OCI-LY1 (cell line): ENCODE measurements at regions not wholly inside any gene's neighbourhood (a gene's known extent, or its start where the extent isn't known, plus 50 kb on each side); places are given as distances from the start of the nearest gene placed in this dataset.

Experiments used
- H2AFZ ChIP-seq: fragments of 200-600 bp; sonication (generic), shearing (Covaris generic); 2 replicates; pipeline ENCODE4 v1.6.0; 2014; ENCODE audit warnings: antibody characterized with exemption, mild to moderate bottlenecking, low read length
- H3F3A ChIP-seq: fragments of 200-600 bp; sonication (generic), shearing (Covaris generic); 2 replicates; pipeline ENCODE4 v1.6.0; 2014; ENCODE audit warnings: mild to moderate bottlenecking, antibody characterized with exemption, low read length, moderate library complexity; ENCODE audit not compliant: insufficient read depth
- H3K27ac ChIP-seq: fragments of 200-600 bp; sonication (generic); 2 replicates; pipeline ENCODE4 v1.5.1; 2014; ENCODE audit warnings: low read length, mixed run types, mild to moderate bottlenecking, low read depth; ENCODE audit not compliant: poor library complexity, severe bottlenecking
- H3K27me3 ChIP-seq: fragments of 200-600 bp; sonication (generic); 2 replicates; pipeline ENCODE4 v1.6.0; 2014; ENCODE audit warnings: antibody characterized with exemption, mild to moderate bottlenecking, low read length, moderate library complexity; ENCODE audit not compliant: insufficient read depth
- H3K36me3 ChIP-seq: fragments of 200-600 bp; sonication (generic); 2 replicates; pipeline ENCODE4 v1.6.1; 2014; ENCODE audit warnings: mild to moderate bottlenecking, antibody characterized with exemption, low read length, moderate library complexity, mixed read lengths; ENCODE audit not compliant: insufficient read depth
- H3K4me1 ChIP-seq: fragments of 200-600 bp; sonication (generic); 2 replicates; pipeline ENCODE4 v1.5.1; 2014; ENCODE audit warnings: mild to moderate bottlenecking, low read length, moderate library complexity; ENCODE audit not compliant: insufficient read depth, severe bottlenecking
- H3K4me2 ChIP-seq: fragments of 200-600 bp; sonication (generic), shearing (Covaris generic); 2 replicates; pipeline ENCODE4 v1.6.1; 2014; ENCODE audit warnings: low read length
- H3K4me3 ChIP-seq: fragments of 200-600 bp; sonication (generic); 2 replicates; pipeline ENCODE4 v1.5.1; 2014; ENCODE audit warnings: low read length, low read depth, mild to moderate bottlenecking, mixed read lengths; ENCODE audit not compliant: poor library complexity, severe bottlenecking
- H3K79me2 ChIP-seq: fragments of 200-600 bp; shearing (Covaris generic); 2 replicates; pipeline ENCODE4 v1.6.1; 2016; ENCODE audit warnings: mixed run types, low read length, mixed read lengths; ENCODE audit not compliant: insufficient read depth
- H3K9ac ChIP-seq: fragments of 200-600 bp; sonication (generic), shearing (Covaris generic); 2 replicates; pipeline ENCODE4 v1.6.1; 2014; ENCODE audit warnings: mild to moderate bottlenecking, low read length, mixed read lengths
- H3K9me2 ChIP-seq: fragments of 200-600 bp; sonication (generic), shearing (Covaris generic); 2 replicates; pipeline ENCODE4 v1.6.1; 2014; ENCODE audit warnings: low read depth, mild to moderate bottlenecking, low read length, mixed read lengths
- H3K9me3 ChIP-seq: fragments of 200-600 bp; shearing (Covaris generic); 2 replicates; pipeline ENCODE4 v1.6.1; 2014; ENCODE audit warnings: low read length, mixed read lengths
- H4K20me1 ChIP-seq: fragments of 200-600 bp; sonication (generic), shearing (Covaris generic); 2 replicates; pipeline ENCODE4 v1.6.0; 2016; ENCODE audit warnings: mild to moderate bottlenecking, low read length; ENCODE audit not compliant: insufficient read depth
- CTCF ChIP-seq: fragments of 200-600 bp; sonication (generic), shearing (Covaris generic); IDR thresholded peaks from 2 replicates; pipeline ENCODE4 v1.5.1; 2017; ENCODE audit warnings: mild to moderate bottlenecking, antibody characterized with exemption, low read length, moderate library complexity, mixed read lengths
- EZH2 ChIP-seq: fragments of 200-600 bp; sonication (generic), shearing (Covaris generic); IDR thresholded peaks from 2 replicates; pipeline ENCODE4 v1.8.0; 2017; ENCODE audit warnings: borderline replicate concordance, mixed run types, mild to moderate bottlenecking, antibody characterized with exemption, low read length, moderate library complexity, mixed read lengths

- Histone ChIP-seq H3F3A (no peaks in the 10 kb centered on the region), H4K20me1 (no peaks in the 10 kb centered on the region), H3K27ac (no peak overlapping the region), H3K9me2 (no peaks in the 10 kb centered on the region), H3K4me1 (no peaks in the 10 kb centered on the region), H3K4me3 (no peak overlapping the region), H3K27me3 (no peaks in the 10 kb centered on the region), H2AFZ (no peak overlapping the region), H3K36me3 (no peaks in the 10 kb centered on the region), H3K79me2 (no peaks in the 10 kb centered on the region), H3K9me3 (no peaks in the 10 kb centered on the region), H3K9ac (no peak overlapping the region), H3K4me2 (no peak overlapping the region)
- no peak for TF ChIP-seq CTCF
- TF ChIP-seq EZH2 = no peak
These were observed 959.9 kb upstream of the CDH10 start for GRCh38 chr5:25604681-25605080.

- Histone ChIP-seq H3K9me3 (no peaks in the 10 kb centered on the region), H3F3A (no peaks in the 10 kb centered on the region), H3K27ac (no peak overlapping the region), H3K4me1 (no peaks in the 10 kb centered on the region), H3K4me3 (no peak overlapping the region), H2AFZ (no peak overlapping the region), H3K27me3 (no peaks in the 10 kb centered on the region), H3K4me2 (no peak overlapping the region), H3K9me2 (no peaks in the 10 kb centered on the region), H4K20me1 (no peaks in the 10 kb centered on the region), H3K9ac (no peak overlapping the region), H3K36me3 (no peaks in the 10 kb centered on the region), H3K79me2 (no peaks in the 10 kb centered on the region)
- TF ChIP-seq EZH2 (no peak), CTCF (no peak)
These were observed 934.3 kb upstream of the CDH10 start for GRCh38 chr5:25579111-25579510.

GRCh38 chr5:25573691-25574090, 928.9 kb upstream of the CDH10 start:
- Histone ChIP-seq H3K27me3 (no peaks in the 10 kb centered on the region), H3K4me1 (no peaks in the 10 kb centered on the region), H2AFZ (no peak overlapping the region), H3K4me2 (no peak overlapping the region), H3K9me2 (no peaks in the 10 kb centered on the region), H3K9ac (no peak overlapping the region), H4K20me1 (no peaks in the 10 kb centered on the region), H3K36me3 (no peaks in the 10 kb centered on the region), H3K27ac (no peak overlapping the region), H3K79me2 (no peaks in the 10 kb centered on the region), H3K4me3 (no peak overlapping the region), H3F3A (no peaks in the 10 kb centered on the region), H3K9me3 (no peaks in the 10 kb centered on the region)
- TF ChIP-seq EZH2 = no peak

- Histone ChIP-seq H4K20me1 (no peaks in the 10 kb centered on the region), H3K9me3 (no peaks in the 10 kb centered on the region), H3K27me3 (no peaks in the 10 kb centered on the region), H3K4me1 (no peaks in the 10 kb centered on the region), H3K9ac (no peak overlapping the region), H3K4me2 (no peak overlapping the region), H2AFZ (no peak overlapping the region; the same call in 1 of the 2 replicates), H3F3A (no peaks in the 10 kb centered on the region), H3K4me3 (no peak overlapping the region), H3K27ac (no peak overlapping the region), H3K36me3 (no peaks in the 10 kb centered on the region), H3K9me2 (no peaks in the 10 kb centered on the region), H3K79me2 (no peaks in the 10 kb centered on the region)
- TF ChIP-seq EZH2 (no peak), CTCF (no peak)
These were observed 925.3 kb upstream of the CDH10 start for GRCh38 chr5:25570067-25570583.
